Germinal center (tissue), 1 donor: ENCODE measurements at regions not wholly inside any gene's neighbourhood (a gene's known extent, or its start where the extent isn't known, plus 50 kb on each side); places are given as distances from the start of the nearest gene placed in this dataset.

ENCODE experiments used
- DNase-seq: peaks from one replicate; pipeline ENCODE4 v3.0.0; 2012; ENCODE audit warnings: mixed read lengths, low spot score

DNA sequence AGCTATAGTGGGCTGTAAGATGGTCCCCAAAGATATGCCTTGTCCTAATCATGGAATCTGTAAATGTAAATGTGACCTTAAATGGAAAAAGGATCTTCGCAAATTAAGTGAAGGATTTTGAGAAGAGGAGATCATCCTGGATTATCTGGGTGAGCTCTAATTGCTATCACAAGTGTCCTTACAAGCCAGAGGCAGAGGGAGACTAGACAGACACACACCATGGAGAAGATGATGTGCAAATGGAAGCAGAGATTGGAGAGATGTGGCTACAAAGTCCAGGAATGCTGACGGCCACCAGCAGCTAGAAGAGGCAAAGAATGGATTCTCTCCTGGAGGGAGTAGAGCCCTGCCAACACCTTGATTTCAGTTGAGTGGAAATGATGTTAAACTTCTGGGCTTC is 102.3 kb upstream of the PROK2 start:
- no peak for DNase-seq

GRCh38 chr3:71885006-71885405 is 100.1 kb upstream of the PROK2 start:
- no peak for DNase-seq

DNA sequence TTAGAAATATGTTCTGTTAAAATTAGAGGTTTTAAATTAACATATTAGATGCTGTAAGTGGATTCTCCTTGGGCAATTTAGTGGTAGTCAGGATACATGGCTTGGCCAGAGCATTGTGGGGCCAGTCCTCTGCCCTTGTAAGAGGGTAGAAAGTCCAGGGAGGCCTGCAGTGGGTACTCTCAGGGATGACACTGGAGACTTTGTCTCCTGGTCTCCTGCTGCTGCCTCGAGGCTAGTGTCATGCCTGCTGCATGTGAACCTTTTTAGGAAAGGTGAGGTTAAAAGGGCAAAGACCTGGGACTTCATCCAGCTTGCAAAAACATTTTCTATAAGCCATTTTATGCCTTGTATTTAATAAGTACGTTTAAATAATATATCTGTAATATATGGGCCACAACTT is 96.8 kb upstream of the PROK2 start:
- no peak for DNase-seq

- no peak for DNase-seq
Observed at GRCh38 chr3:71881041-71881440, 96.1 kb upstream of the PROK2 start.

DNA sequence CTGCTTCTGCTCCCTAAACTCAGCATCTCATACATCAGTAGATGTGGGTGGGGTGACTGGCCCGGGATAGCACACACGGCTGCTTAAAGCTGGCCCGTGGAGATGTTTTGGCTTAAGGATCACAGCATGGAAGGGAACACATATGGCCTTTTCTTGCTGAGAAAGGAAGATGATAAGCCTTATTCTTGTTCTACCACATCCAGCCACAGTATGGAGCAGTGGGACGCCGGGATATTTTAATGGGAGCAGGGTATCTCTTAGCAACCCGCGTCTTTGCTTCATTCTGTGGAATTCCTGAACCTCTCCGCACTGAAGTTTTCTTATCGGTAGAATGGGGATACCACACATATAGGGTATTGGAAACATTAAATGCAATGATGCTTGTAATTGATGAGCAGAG is 94.1 kb upstream of the PROK2 start:
- no peak for DNase-seq

DNA sequence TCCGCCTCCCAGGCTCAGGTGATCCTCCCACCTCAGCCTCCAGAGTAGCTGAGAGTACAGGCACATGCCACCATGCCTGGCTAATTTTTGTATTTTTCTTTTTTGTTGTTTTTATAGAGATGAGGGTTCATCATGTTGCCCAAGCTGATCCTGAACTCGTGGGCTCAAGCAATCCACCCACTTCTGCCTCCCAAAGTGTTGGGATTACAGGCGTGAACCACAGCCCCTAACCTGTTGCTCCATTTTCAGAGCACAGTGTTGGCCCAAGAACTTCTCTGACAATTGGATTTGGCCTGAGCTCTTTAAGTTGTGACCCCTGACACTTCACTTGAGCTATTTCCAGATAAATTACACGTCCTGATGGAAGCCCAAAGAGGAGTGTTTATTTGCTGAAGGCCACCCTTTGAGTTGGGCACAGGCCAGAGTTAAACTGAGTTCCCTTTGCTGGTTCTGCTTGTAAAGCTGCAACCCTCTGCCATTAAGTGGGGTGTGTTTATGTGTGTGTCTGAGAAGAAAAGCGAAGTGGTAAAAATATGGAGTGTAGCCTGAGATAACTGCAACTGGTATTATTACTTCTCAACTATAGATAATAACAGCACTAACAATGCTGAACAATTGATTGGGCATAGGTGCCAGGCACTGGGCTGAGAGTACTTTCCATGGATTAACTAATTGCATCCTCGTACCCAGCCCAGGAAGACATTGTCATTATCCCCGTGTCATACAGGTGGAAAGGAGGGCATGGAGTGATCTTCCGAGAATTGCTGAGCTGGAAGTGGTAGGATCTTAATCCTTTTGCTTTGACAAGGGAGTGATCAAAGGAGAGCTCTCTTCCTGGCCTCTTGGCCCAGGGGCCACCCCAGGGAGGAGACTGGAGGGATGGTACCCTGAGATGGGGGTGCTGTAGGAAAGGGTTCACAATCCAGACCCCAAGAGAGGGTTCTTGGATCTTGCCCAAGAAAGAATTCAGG is 91.5 kb upstream of the PROK2 start:
- no peak for DNase-seq

- peak; percentile 84 for DNase-seq
Observed at GRCh38 chr3:71875461-71875947, 90.6 kb upstream of the PROK2 start.

- no peak for DNase-seq
Observed at GRCh38 chr3:71874618-71875017, 89.7 kb upstream of the PROK2 start.

GRCh38 chr3:71873093-71873611 is 88.2 kb upstream of the PROK2 start:
- DNase-seq, result no peak

GRCh38 chr3:71872256-71872655 is 87.3 kb upstream of the PROK2 start:
- DNase-seq, result no peak

DNA sequence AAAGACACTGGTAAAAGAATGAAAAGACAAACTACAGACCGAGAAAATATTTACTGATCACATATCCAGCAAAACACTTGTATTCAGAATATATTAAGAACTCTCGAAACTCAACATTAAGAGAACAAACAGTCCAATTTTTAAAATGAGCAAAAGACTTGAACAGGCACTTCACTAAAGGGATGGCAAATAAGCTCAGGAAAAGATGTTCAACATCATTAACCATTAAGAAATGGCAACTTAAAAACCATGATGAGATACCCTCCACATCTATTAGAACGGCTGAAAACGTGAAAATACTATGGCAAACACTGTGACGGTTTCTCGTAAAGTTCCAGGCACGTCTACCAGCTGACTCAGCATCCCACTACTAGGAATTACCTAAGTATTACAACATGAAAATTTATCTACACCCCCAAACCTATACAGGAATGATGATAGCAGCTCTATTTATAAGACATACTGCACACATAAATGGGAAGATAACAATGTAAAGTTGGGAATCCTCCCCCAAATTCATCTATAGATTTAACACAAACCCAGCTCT is 86.1 kb upstream of the PROK2 start:
- no peak for DNase-seq

DNA sequence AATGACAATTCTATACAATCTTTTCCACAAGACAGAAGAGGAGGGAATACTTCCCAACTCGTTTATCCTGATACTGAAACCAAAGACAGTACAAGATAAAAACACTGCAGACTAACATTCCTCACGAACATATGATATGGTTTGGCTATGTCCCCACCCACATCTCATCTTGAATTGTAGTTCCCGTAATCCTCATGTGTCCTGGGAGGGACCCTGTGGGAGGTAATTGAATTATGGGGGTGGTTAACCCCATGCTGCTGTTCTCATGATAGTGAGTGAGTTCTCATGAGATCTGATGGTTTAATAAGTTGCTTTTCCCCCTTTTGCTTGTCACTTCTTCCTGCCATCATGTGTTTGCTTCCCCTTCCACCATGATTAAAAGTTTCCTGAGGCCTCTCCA is 83.9 kb upstream of the PROK2 start:
- DNase-seq, result no peak

DNA sequence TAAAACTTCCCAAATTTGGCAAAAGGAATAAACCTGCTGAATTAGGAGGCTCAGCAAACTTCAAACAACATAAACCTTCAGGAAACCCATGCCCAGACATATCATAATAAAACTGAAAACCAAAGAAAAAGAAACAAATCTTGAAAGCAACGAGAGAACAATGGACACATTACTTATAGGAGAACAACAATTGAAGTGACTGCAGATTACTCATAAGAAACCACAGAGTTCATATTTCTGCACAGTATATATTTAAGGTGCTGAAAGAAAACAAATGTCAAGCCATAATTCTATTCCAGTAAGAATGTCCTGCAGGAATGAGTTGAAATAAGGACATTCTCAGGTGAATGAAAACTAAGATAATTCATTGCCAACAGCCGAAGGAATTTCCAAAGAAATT is 80.8 kb upstream of the PROK2 start:
- DNase-seq, result no peak

DNA sequence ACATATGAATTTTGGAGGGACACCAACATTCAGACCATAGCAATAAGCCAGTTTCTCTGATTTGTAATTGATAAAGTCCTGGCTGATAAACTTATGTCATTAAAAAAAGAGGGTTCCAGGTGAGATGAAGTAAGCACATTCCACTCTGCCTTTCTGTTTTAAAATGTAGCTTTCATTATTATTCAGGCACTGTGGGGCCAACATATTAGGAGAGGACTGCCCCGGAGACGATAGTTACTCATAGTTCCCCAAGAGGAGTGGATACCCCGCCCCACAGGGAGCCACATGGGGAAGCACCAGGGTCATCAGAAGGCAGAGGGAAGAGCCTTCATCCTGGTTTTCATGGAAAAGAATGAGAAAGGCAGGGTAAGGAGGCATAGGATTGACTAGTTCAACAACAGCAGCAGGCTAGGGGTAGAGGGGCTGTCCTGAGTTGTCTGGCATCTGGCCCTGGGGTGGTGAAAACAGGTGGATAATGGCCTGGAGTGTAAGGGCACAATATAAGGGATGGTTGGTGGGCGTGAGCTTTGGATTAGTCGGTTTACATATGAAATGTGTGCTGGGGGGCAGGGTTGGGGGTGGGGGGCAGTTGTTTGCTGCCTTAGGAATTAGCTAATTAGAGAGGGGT is 78.7 kb upstream of the PROK2 start:
- no peak for DNase-seq

- DNase-seq, result no peak
Observed at GRCh38 chr3:71862371-71863140, 77.6 kb upstream of the PROK2 start.

DNA sequence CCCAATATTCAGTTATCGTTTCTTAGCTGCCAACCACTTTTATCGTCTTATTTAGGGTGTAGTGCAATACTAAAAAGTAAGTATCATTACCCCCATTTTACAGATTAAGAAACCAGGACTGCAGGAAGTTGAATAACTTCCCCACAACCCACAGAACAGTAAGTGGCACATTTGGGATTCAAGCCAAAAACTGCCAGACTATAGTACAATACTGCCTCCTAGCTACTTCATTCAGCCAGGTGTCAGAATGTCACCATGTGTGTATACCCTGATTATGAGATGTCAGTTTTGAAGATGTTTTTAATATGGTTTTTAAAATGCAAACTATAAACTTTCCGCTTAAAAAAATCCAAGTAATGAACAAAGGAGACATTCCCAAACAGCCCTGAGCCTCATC is 74.2 kb upstream of the PROK2 start:
- no peak for DNase-seq

DNA sequence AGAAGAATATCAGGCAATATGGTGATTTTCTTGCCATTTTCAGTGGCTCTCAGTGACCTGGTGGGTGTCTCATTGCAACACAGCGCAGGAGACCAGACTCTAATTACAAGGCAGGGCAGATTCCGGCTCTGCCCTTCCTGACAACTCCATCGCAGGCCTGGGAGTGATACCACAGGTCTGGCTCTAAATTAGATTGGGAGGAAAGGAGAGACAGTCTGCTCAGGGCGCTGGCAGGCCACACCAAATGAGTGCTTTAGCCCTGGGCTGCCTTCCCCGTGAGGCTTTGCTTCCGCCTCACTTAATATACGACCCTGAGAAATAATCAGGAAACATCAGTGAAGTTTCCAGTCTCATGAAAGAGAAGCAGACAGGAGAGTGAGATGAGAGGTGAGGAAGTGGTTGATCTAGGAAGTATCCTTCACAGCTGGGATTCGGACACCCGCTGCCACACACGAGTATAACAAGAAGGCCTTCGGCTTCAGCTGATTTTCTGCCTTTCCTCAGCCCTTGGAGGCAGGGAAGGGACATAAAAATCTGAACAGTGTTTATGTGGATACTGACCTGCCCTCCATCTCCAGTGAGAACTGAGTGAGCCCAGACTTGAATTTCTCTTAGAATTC is 73.7 kb upstream of the PROK2 start:
- DNase-seq, result no peak

DNA sequence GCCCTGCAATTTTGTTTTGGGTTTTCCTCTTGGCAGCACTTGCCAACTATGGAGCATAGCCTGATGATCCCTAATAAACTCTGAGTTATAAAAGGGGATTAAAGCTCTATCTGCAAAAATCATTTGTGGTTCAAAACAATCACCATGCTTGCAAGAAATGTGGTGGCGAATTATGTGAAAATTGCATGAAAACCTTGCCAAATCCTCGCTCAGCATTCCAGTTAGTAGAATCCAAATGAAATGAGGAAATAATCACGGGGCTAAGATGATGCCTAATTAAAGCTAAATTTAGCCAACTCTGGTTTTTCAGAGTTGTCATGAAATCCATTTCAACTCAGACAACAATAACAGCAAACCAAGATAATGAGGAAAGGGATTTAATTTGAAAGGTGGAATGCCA is 73.0 kb upstream of the PROK2 start:
- DNase-seq, result no peak

DNA sequence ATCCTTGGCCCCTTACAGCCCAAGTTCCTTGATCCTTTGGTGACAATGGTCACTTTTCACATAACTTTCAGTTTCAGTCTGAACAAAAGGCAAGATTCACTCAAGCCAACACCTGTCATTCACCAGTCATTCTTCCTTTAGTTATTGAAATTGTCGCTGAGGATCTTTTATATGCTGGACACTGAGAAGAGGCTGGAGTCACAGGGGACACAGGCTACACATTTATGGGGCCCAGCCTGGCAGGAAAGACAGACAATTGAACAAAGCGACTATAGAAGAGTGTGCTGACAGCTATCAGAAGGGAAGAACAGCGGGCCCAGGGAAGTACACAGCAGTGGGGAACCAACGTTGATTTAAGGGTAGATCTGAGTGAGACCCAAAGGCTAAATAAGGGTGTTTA is 69.8 kb upstream of the PROK2 start:
- no peak for DNase-seq

GRCh38 chr3:71854096-71854495 is 69.1 kb upstream of the PROK2 start:
- DNase-seq, result no peak

DNA sequence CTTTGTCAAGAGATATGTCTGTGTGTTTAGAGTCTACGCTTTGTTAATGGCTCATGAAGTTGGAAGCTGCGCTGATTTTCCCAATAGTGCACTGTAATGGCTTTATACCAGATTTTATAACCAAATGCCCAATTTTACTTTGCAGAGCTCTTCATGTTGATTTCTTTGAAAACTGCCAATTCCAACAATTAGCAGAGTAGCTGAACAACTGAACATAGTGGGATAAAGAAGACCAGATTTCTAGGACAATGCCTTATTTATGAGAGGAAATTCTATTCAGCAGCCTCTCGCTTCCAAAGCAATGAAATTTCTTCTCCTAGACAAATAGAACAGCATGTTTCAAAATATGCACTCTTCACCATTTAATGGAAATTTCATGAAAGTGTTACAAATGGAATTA is 66.9 kb upstream of the PROK2 start:
- DNase-seq, result no peak

DNA sequence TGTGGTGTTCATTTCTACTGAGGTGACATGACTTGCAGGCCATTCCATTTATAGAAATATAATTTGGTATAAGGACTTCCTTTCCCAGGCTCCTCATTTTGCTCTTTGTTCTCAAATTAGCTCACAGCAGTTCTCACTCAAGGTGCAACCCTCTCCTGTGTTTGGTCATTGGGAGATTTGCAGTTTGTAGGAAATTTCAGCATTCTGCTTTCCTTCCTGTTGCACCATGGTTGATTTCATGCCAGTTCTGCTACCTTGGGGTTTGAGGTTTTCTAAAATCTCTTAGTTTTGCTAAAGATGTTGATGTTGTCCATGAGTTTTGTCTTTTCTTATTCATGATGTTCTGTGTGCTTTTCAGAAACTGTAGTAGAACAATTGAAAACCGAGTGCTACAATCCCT is 65.7 kb upstream of the PROK2 start:
- no peak for DNase-seq
